GM19395 (cell line): ENCODE measurements at regions not wholly inside any gene's neighbourhood (a gene's known extent, or its start where the extent isn't known, plus 50 kb on each side); places are given as distances from the start of the nearest gene placed in this dataset.

Experiments
- ATAC-seq: cut with Tn5 transposase; IDR thresholded peaks from one replicate; pipeline ENCODE4 v1.9.1; 2021; ENCODE audit warnings: mild to moderate bottlenecking, moderate library complexity; ENCODE audit not compliant: unreplicated experiment

GRCh38 chr17:74040291-74040690 is 163.2 kb upstream of the RPL38 start:
- no peak for ATAC-seq

DNA sequence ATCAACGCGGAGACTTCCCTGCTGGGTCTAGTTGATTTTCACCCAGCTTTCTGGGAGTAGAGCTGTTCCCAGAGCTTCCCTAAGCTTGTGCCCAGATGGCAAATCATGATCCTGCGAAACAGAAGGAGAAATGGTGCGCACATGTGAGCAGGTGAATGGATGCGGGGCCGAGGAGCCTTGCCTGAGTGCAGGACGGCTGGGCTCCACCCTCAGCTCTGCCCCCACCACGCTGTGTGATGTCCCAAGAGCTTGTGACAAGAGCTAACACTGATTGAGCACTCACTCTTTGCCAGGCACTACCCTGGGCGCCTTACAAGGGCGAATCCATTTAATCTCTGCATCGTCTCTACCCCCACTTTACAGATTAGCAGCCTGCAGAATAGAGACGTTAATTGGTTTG is 162.7 kb upstream of the RPL38 start:
- no peak for ATAC-seq

DNA sequence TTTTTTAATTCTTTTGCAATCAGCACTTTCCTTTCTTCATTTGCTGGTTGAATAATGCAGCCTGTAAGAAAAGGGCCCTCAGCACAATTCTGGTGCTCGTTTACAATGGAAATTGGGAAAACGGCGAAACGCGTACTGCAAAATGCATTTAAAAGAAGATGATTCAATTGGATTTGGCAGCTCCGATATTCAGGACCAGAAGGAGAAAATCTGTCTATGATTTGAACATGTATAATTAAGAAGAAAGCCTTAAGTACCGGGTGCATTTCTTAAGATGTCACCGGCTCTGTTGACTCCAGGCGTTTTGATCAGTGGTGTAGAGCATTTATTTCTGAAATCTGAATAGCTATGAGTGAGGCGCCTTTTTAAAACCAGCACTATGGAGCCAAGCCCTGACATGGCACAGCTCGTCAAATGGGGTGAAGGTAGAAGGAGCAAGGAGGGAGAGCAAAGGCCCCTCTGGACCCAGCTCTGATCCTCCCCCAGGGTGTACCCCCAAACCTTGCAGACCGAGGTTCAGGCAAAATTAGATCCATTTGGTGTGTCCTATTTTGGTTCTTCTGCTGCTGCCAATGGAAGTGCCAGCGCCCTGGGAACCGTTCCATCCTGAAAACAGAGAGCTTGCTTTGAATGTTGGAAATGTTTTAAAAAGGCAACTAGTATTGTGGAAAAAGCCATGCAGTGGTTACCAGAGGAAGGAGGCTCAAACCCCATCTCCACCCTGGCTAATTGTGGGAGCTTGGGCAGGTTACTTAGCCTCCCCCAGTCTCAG is 161.4 kb upstream of the RPL38 start:
- ATAC-seq: no peak

DNA sequence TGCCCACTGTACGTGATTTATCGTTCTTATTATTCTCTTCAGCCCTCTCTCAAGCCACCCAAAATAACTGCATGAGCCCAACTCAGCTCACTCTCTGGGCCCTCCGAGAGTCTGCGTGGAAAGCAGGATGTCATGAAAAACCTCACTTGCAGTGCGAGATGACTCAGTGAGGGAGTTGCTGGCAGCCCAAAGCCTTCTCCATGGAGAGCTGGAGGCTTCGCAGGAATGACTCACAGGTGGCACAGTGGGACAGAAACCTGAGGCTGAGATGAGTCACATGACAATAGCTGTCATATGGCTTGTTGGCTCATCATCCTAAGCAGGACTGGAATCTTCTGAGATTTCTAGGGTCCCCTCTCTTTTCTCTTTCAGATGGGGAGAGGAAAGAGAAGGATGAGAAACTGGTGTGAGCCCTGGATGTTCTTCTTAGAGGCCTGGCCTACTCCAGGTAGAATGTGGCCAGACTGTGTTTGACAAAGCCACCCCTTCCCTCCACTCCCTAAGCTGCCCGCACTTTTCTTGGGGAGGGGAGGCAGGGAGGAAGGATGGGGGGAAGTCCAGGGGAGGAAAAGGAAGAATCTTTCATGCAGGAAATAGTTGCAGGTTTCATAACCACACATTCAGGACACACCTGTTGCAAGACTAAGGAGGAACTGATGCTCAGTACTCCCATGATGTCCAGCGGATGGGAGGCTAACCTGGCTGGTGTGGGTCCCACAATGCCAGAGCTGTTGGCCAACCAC is 160.6 kb upstream of the RPL38 start:
- no peak for ATAC-seq

DNA sequence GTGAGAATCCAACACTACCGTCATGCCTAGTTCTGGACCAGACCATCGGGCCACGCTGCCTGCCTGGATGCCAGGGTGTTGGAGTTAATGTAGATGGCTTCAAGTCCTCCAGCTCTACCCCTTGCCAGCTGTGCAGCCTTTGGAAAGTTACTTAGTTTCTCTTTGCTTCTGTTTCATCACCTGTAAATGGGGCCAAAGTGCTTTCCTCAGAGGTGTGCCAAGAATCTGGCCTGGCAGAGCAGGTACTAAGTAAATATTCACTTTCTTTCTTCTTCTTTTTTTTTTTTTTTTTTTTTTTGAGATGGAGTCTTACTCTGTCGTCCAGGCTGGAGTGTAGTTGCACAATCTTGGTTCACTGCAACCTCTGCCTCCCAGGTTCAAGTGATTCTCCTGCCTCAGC is 159.5 kb upstream of the RPL38 start:
- ATAC-seq: no peak

- ATAC-seq: no peak
Measured at GRCh38 chr17:74045608-74046280, 157.7 kb upstream of the RPL38 start.

DNA sequence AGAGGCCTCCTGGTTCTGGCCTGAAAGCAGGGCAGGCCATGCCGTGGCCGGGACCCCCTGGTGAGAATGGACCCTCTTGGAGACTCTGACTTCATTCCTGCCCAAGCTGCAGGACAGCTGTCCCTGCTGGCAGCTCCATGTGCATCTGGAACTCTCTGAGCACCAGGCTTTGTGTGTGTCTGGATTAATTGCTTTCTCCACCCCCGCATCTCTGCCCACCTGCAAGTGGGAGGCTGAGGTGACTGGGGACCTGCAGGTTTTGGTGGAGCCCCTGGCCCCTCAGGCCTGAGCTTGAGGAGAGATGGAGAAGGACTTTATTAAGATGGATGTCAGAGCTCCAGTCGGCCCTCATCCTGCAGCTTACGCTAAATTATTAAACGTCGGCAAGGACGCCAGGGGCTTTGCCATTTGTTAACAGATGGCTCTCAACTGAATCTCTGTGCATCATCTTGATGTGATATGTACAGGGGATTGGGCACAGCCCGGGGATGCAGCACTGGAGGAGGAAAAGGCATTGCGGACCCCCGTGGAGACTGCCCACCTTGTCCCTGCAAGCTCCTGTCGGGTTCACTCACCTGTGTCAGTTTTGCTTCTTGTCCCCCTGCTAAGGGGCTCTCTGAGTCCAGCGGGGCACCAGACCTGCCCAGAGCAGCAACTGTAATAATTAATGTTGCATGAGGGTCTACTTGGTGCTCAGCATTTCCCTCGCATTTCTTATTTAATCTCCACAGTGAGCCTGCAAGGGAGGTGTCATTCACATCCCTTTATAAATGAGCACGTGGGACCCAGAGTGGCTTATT is 154.1 kb upstream of the RPL38 start:
- ATAC-seq: no peak

DNA sequence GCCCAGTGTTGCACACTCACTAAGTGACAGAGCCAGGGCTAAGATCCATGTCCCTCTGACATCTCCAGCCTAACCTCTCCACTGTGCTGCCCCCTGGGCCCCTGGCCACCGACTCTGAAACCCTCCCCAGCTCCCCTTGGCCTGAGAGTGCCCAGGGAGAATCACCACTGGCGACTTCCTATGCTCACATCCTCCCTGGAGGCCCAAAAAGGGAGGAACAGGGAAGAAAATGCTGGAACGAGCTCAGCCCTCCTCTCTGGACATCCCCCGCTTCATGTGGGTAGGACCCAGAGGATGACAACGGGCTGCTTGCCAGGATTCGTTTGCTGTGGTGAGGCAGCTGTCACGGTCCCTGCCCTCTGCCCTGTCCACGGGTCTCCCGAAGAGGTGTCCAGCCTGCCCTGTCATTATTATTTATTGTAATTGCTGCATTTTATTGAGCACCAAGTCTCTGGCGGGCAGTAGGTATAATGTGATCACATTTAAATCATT is 153.5 kb upstream of the RPL38 start:
- no peak for ATAC-seq

DNA sequence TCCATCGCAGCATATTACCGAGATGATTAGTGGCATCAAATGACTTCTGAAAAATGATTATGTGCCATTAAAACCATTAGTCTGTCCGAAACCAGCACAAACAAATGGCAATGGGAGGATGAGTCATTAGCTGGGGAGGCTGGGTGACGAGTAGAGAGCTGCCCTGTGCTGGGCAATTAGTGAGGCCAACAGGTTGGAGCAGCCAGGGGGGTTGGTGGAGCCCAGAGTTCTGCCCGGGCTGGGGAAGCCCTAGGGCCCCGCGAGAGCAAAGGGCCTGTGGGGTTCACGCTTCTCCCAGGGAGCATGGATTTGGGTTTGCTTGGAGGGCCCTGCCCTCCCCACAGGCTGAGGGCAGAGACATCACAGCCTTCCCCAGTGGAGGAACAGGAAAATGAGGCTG is 152.1 kb upstream of the RPL38 start:
- no peak for ATAC-seq

DNA sequence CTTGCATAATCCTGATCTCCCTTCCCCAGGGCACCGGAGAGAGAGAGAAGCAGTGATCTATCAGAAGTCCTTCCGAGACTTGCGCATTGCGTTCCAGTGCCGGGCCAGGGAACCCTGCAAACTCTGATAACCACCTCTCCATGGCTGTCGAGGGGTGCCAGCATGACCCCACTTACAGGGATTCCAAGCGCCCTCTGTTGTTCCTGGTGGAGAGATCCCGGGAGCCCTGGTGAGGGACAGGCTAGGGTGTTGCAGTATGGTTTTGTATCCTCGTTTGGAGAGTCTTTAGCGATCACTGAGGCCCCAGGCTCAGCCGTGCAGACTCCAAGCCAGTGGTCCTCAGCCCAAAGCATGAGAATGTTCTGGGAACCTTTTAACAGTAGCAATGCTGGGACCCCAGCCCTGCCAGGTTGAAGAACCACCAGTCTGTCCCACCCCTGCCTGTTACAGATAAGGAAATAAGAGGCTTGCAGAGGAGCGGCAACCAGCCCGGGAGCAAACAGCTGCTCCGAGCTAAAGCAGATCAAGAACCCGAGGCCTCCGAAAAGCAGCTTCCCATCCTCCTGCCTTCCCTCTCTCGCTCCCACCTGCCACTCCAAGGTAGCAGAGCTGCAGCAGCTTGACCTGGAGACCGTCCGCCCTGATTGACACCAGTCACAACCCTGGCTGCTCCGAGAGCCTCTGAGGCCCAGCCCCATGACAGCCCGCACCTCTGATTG is 150.3 kb upstream of the RPL38 start:
- ATAC-seq: no peak

GRCh38 chr17:74053712-74054078 is 149.8 kb upstream of the RPL38 start:
- no peak for ATAC-seq

- no peak for ATAC-seq
Measured at GRCh38 chr17:74054249-74054648, 149.2 kb upstream of the RPL38 start.

- ATAC-seq: no peak
Measured at GRCh38 chr17:74055508-74056160, 147.8 kb upstream of the RPL38 start.

GRCh38 chr17:74059479-74060240 is 143.8 kb upstream of the RPL38 start:
- ATAC-seq: no peak

DNA sequence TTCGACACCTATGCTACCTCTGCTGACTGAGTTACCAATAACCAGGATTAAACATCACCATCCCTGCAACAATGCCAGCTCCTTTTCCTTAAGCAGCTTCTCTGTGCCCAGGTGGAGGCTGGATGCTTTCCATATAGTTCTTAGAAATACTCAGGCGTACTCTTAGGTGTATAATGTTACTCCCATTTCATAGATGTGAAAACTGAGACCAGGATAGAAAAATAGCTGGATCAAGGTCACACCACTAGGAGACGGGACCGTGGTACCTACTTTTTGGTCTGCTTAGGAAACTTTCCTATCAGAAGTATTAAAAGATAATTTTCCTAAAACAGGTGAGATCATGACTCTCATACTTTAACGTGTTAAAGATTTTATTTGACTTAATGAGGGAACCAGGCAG is 141.7 kb upstream of the RPL38 start:
- no peak for ATAC-seq

DNA sequence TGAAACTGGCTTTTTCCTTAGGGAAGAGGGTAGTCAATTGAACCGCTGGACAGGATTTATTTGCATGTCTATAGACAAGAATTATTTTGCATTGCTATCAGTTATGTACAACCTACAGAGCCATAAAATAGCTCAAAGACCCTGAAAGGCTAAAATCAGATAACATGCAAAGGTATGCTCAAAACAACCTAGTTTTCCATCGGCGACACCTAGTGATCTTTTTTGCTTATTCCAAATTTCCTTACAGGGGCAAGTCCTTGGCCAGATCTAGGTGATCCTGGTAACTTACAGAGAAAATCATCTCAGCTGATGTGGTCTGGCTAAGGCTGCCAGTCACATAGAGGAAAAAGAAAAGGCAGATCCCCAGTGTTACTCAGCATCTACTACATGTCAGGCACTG is 141.2 kb upstream of the RPL38 start:
- no peak for ATAC-seq

- no peak for ATAC-seq
Measured at GRCh38 chr17:74063439-74063838, 140.0 kb upstream of the RPL38 start.

DNA sequence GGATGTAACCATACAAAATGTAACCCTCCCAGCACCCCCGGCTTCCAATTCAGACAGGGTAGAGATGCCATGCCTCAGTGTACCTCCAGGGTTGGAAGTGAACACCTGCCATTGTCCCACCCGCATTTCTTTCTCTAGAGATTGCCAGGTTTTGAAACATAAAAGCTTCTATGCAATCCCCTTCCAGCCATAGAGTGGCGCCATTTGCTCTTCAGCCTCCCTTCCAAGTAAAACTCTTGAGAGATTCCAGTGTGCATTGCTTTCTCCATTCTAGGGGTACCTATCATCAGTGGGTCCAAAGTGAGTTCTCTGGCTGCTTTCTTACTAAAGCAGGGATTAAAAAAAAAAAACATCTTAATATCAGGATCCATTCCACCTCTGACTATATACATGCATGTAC is 133.1 kb upstream of the RPL38 start:
- no peak for ATAC-seq

GRCh38 chr17:74070998-74071679 is 132.3 kb upstream of the RPL38 start:
- no peak for ATAC-seq
